ENCODE measurements at regions not wholly inside any gene's neighbourhood (a gene's known extent, or its start where the extent isn't known, plus 50 kb on each side); places are given as distances from the start of the nearest gene placed in this dataset.

GRCh38 chr2:21794611-21795010 is 670.8 kb downstream of the TDRD15 start:
- Histone ChIP-seq H3K27me3 (replicated peaks; ENCODE audit: control insufficient read depth, insufficient read depth, low read length) (no peaks in the 10 kb centered on the region), H3K36me3 (ENCODE audit: control insufficient read depth, insufficient read depth, low read length, severe bottlenecking) (no peaks in the 10 kb centered on the region), H3K9me3 (ENCODE audit: control insufficient read depth, low read length) (no peaks in the 10 kb centered on the region), H3K4me3 (ENCODE audit: low read length) (no peak overlapping the region), H3K4me1 (ENCODE audit: control insufficient read depth, insufficient read depth, low read length) (no peaks in the 10 kb centered on the region), H3K9ac (ENCODE audit: low read length) (no peak overlapping the region)
- no peak for DNase-seq (ENCODE audit: low read depth)

- Histone ChIP-seq H3K27me3 (replicated peaks; ENCODE audit: control insufficient read depth, insufficient read depth, low read length) (no peaks in the 10 kb centered on the region), H3K9ac (ENCODE audit: low read length) (no peak overlapping the region), H3K9me3 (ENCODE audit: control insufficient read depth, low read length) (no peaks in the 10 kb centered on the region), H3K4me1 (ENCODE audit: control insufficient read depth, insufficient read depth, low read length) (no peaks in the 10 kb centered on the region), H3K4me3 (ENCODE audit: low read length) (no peak overlapping the region), H3K36me3 (ENCODE audit: control insufficient read depth, insufficient read depth, low read length, severe bottlenecking) (no peaks in the 10 kb centered on the region)
- DNase-seq (ENCODE audit: low read depth): no peak
Measured at GRCh38 chr2:21800356-21800755, 676.6 kb downstream of the TDRD15 start.

- Histone ChIP-seq H3K4me3 (ENCODE audit: low read length) (no peak overlapping the region), H3K27me3 (replicated peaks; ENCODE audit: control insufficient read depth, insufficient read depth, low read length) (no peaks in the 10 kb centered on the region), H3K9ac (ENCODE audit: low read length) (no peak overlapping the region), H3K9me3 (ENCODE audit: control insufficient read depth, low read length) (no peaks in the 10 kb centered on the region), H3K4me1 (ENCODE audit: control insufficient read depth, insufficient read depth, low read length) (no peaks in the 10 kb centered on the region), H3K36me3 (ENCODE audit: control insufficient read depth, insufficient read depth, low read length, severe bottlenecking) (no peaks in the 10 kb centered on the region)
- DNase-seq (ENCODE audit: low read depth): no peak
Measured at GRCh38 chr2:21803550-21803949, 679.8 kb downstream of the TDRD15 start.

- Histone ChIP-seq H3K9ac (ENCODE audit: low read length) (no peak overlapping the region), H3K27me3 (replicated peaks; ENCODE audit: control insufficient read depth, insufficient read depth, low read length) (no peaks in the 10 kb centered on the region), H3K9me3 (ENCODE audit: control insufficient read depth, low read length) (no peaks in the 10 kb centered on the region), H3K4me1 (ENCODE audit: control insufficient read depth, insufficient read depth, low read length) (no peaks in the 10 kb centered on the region), H3K36me3 (ENCODE audit: control insufficient read depth, insufficient read depth, low read length, severe bottlenecking) (no peaks in the 10 kb centered on the region), H3K4me3 (ENCODE audit: low read length) (no peak overlapping the region)
- no peak for DNase-seq (ENCODE audit: low read depth)
Measured at GRCh38 chr2:21804151-21804550, 680.4 kb downstream of the TDRD15 start.

GRCh38 chr2:21811541-21811940 is 687.8 kb downstream of the TDRD15 start:
- no peaks in the 10 kb centered on the region for H3K9me3 ChIP-seq (ENCODE audit: control insufficient read depth, low read length)
- H3K36me3 ChIP-seq (ENCODE audit: control insufficient read depth, insufficient read depth, low read length, severe bottlenecking): no peaks in the 10 kb centered on the region
- H3K27me3 ChIP-seq (replicated peaks; ENCODE audit: control insufficient read depth, insufficient read depth, low read length): no peaks in the 10 kb centered on the region
- H3K4me1 ChIP-seq (ENCODE audit: control insufficient read depth, insufficient read depth, low read length): no peaks in the 10 kb centered on the region
- H3K4me3 ChIP-seq (ENCODE audit: low read length): no peak overlapping the region
- no peak overlapping the region for H3K9ac ChIP-seq (ENCODE audit: low read length)
- no peak for DNase-seq (ENCODE audit: low read depth)

- Histone ChIP-seq H3K9ac (ENCODE audit: low read length) (no peak overlapping the region), H3K27me3 (replicated peaks; ENCODE audit: control insufficient read depth, insufficient read depth, low read length) (no peaks in the 10 kb centered on the region), H3K9me3 (ENCODE audit: control insufficient read depth, low read length) (no peaks in the 10 kb centered on the region), H3K4me3 (ENCODE audit: low read length) (no peak overlapping the region), H3K36me3 (ENCODE audit: control insufficient read depth, insufficient read depth, low read length, severe bottlenecking) (no peaks in the 10 kb centered on the region), H3K4me1 (ENCODE audit: control insufficient read depth, insufficient read depth, low read length) (no peaks in the 10 kb centered on the region)
- no peak for DNase-seq (ENCODE audit: low read depth)
Measured at GRCh38 chr2:21812766-21813165, 689.0 kb downstream of the TDRD15 start.

GRCh38 chr2:21814588-21815149 is 690.9 kb downstream of the TDRD15 start:
- H3K36me3 ChIP-seq (ENCODE audit: control insufficient read depth, insufficient read depth, low read length, severe bottlenecking): no peaks in the 10 kb centered on the region
- no peaks in the 10 kb centered on the region for H3K9me3 ChIP-seq (ENCODE audit: control insufficient read depth, low read length)
- DNase-seq (ENCODE audit: low read depth): no peak
- peaks cover 8% of the 10 kb centered on the region for H3K4me1 ChIP-seq (ENCODE audit: control insufficient read depth, insufficient read depth, low read length)
- no peaks in the 10 kb centered on the region for H3K27me3 ChIP-seq (replicated peaks; ENCODE audit: control insufficient read depth, insufficient read depth, low read length)
- H3K9ac ChIP-seq (ENCODE audit: low read length): no peak overlapping the region
- no peak overlapping the region for H3K4me3 ChIP-seq (ENCODE audit: low read length)

- Histone ChIP-seq H3K9ac (ENCODE audit: low read length) (no peak overlapping the region), H3K36me3 (ENCODE audit: control insufficient read depth, insufficient read depth, low read length, severe bottlenecking) (no peaks in the 10 kb centered on the region), H3K27me3 (replicated peaks; ENCODE audit: control insufficient read depth, insufficient read depth, low read length) (no peaks in the 10 kb centered on the region), H3K4me1 (ENCODE audit: control insufficient read depth, insufficient read depth, low read length) (peaks cover 38% of the 10 kb centered on the region), H3K4me3 (ENCODE audit: low read length) (no peak overlapping the region), H3K9me3 (ENCODE audit: control insufficient read depth, low read length) (no peaks in the 10 kb centered on the region)
- no peak for DNase-seq (ENCODE audit: low read depth)
Measured at GRCh38 chr2:21818212-21818795, 694.5 kb downstream of the TDRD15 start.

GRCh38 chr2:21819454-21819853 is 695.7 kb downstream of the TDRD15 start:
- no peak overlapping the region for H3K4me3 ChIP-seq (ENCODE audit: low read length)
- H3K9ac ChIP-seq (ENCODE audit: low read length): no peak overlapping the region
- no peak for DNase-seq (ENCODE audit: low read depth)
- no peaks in the 10 kb centered on the region for H3K27me3 ChIP-seq (replicated peaks; ENCODE audit: control insufficient read depth, insufficient read depth, low read length)
- no peaks in the 10 kb centered on the region for H3K9me3 ChIP-seq (ENCODE audit: control insufficient read depth, low read length)
- no peaks in the 10 kb centered on the region for H3K36me3 ChIP-seq (ENCODE audit: control insufficient read depth, insufficient read depth, low read length, severe bottlenecking)
- peaks cover 38% of the 10 kb centered on the region for H3K4me1 ChIP-seq (ENCODE audit: control insufficient read depth, insufficient read depth, low read length)

GRCh38 chr2:21820271-21820670 is 696.5 kb downstream of the TDRD15 start:
- no peaks in the 10 kb centered on the region for H3K27me3 ChIP-seq (replicated peaks; ENCODE audit: control insufficient read depth, insufficient read depth, low read length)
- no peaks in the 10 kb centered on the region for H3K36me3 ChIP-seq (ENCODE audit: control insufficient read depth, insufficient read depth, low read length, severe bottlenecking)
- peaks cover 38% of the 10 kb centered on the region for H3K4me1 ChIP-seq (ENCODE audit: control insufficient read depth, insufficient read depth, low read length)
- no peak for DNase-seq (ENCODE audit: low read depth)
- no peak overlapping the region for H3K4me3 ChIP-seq (ENCODE audit: low read length)
- H3K9me3 ChIP-seq (ENCODE audit: control insufficient read depth, low read length): no peaks in the 10 kb centered on the region
- H3K9ac ChIP-seq (ENCODE audit: low read length): no peak overlapping the region

GRCh38 chr2:21821672-21822227 is 698.0 kb downstream of the TDRD15 start:
- H3K9me3 ChIP-seq (ENCODE audit: control insufficient read depth, low read length): no peaks in the 10 kb centered on the region
- H3K4me1 ChIP-seq (ENCODE audit: control insufficient read depth, insufficient read depth, low read length): peaks cover 38% of the 10 kb centered on the region
- H3K4me3 ChIP-seq (ENCODE audit: low read length): peak overlapping the region; percentile 0
- no peaks in the 10 kb centered on the region for H3K27me3 ChIP-seq (replicated peaks; ENCODE audit: control insufficient read depth, insufficient read depth, low read length)
- DNase-seq (ENCODE audit: low read depth): peak; percentile 54
- H3K36me3 ChIP-seq (ENCODE audit: control insufficient read depth, insufficient read depth, low read length, severe bottlenecking): no peaks in the 10 kb centered on the region
- no peak overlapping the region for H3K9ac ChIP-seq (ENCODE audit: low read length)

- peaks cover 38% of the 10 kb centered on the region for H3K4me1 ChIP-seq (ENCODE audit: control insufficient read depth, insufficient read depth, low read length)
- H3K4me3 ChIP-seq (ENCODE audit: low read length): no peak overlapping the region
- H3K36me3 ChIP-seq (ENCODE audit: control insufficient read depth, insufficient read depth, low read length, severe bottlenecking): no peaks in the 10 kb centered on the region
- no peaks in the 10 kb centered on the region for H3K9me3 ChIP-seq (ENCODE audit: control insufficient read depth, low read length)
- no peaks in the 10 kb centered on the region for H3K27me3 ChIP-seq (replicated peaks; ENCODE audit: control insufficient read depth, insufficient read depth, low read length)
- no peak for DNase-seq (ENCODE audit: low read depth)
- H3K9ac ChIP-seq (ENCODE audit: low read length): no peak overlapping the region
Measured at GRCh38 chr2:21822505-21822904, 698.7 kb downstream of the TDRD15 start.
